MCF 10A (cell line): ENCODE measurements at regions not wholly inside any gene's neighbourhood (a gene's known extent, or its start where the extent isn't known, plus 50 kb on each side); places are given as distances from the start of the nearest gene placed in this dataset.

Experiments used
- BruUV-seq: library from RNA; stranded (reverse); fragments of 400-500 nt; replicated peaks from 2 replicates; lab custom pipeline; 2021; lab: Mats Ljungman, UMichigan
- CTCF ChIA-PET: fragments of 300-600 bp; sonication (Branson Sonifier 250); formaldehyde crosslinking; extraction: SDS; loops from one replicate; lab custom pipeline; 2021; ENCODE audit warnings: antibody characterized with exemption, inconsistent platforms; lab: Yijun Ruan, JAX
- POLR2A ChIA-PET: fragments of 300-600, 350-650 bp; sonication (Branson Sonifier 250); formaldehyde crosslinking; extraction: SDS; loops from one replicate; lab custom pipeline; 2020; ENCODE audit warnings: antibody characterized with exemption, inconsistent platforms; lab: Yijun Ruan, JAX
- DNase-seq: peaks from one replicate; pipeline ENCODE4 v3.0.0-alpha.2; 2018; ENCODE audit not compliant: unreplicated experiment
- H3K27ac Mint-ChIP-seq: one replicate; pipeline ENCODE4 v1.8.0; 2022; ENCODE audit warnings: mild to moderate bottlenecking, low read depth, mixed read lengths; ENCODE audit not compliant: unreplicated experiment
- H3K27me3 Mint-ChIP-seq: one replicate; pipeline ENCODE4 v1.8.0; 2022; ENCODE audit warnings: mixed read lengths; ENCODE audit not compliant: insufficient read depth, unreplicated experiment
- H3K36me3 Mint-ChIP-seq: one replicate; pipeline ENCODE4 v1.8.0; 2022; ENCODE audit warnings: mild to moderate bottlenecking, moderate library complexity, mixed read lengths; ENCODE audit not compliant: insufficient read depth, unreplicated experiment
- H3K4me1 Mint-ChIP-seq: one replicate; pipeline ENCODE4 v1.8.0; 2022; ENCODE audit warnings: mixed read lengths; ENCODE audit not compliant: insufficient read depth, unreplicated experiment
- H3K4me3 Mint-ChIP-seq: one replicate; pipeline ENCODE4 v1.8.0; 2022; ENCODE audit warnings: mild to moderate bottlenecking, moderate library complexity, mixed read lengths; ENCODE audit not compliant: unreplicated experiment
- H3K9me3 Mint-ChIP-seq: one replicate; pipeline ENCODE4 v1.8.0; 2022; ENCODE audit warnings: mixed read lengths; ENCODE audit not compliant: unreplicated experiment
- CTCF ChIP-seq: fragments of 200-600 bp; IDR thresholded peaks from one replicate; pipeline ENCODE4 v1.8.0; 2022; ENCODE audit warnings: antibody characterized with exemption, mild to moderate bottlenecking; ENCODE audit not compliant: unreplicated experiment
- intact Hi-C: fragments of 100-400 bp; cut with micrococcal nuclease; formaldehyde crosslinking; loops from 2 replicates; pipeline ENCODE4 v1.14.1; 2022

- no peaks in the 10 kb centered on the region for H3K4me1 Mint-ChIP-seq
- no peak for DNase-seq
- H3K27me3 Mint-ChIP-seq = no peaks in the 10 kb centered on the region
- H3K9me3 Mint-ChIP-seq = no peaks in the 10 kb centered on the region
- ChIA-PET POLR2A (no interaction called here), CTCF (interaction anchor here (2.1 kb wide), 1 partner anchor 43 kb away, joined by 4 read pairs; no protein-coding TSS in a partner anchor)
- H3K4me3 Mint-ChIP-seq = no peak overlapping the region
- no TSS peak for BruUV-seq
- no peak overlapping the region for H3K27ac Mint-ChIP-seq
- TF ChIP-seq CTCF = no peak
- intact Hi-C loops = no loop called here
- no peaks in the 10 kb centered on the region for H3K36me3 Mint-ChIP-seq
These were observed 480.0 kb upstream of the HS6ST1 start for GRCh38 chr2:128798502-128799283.

- H3K4me1 Mint-ChIP-seq = no peaks in the 10 kb centered on the region
- no peak overlapping the region for H3K27ac Mint-ChIP-seq
- ChIA-PET POLR2A (no interaction called here), CTCF (interaction anchor here (0.6 kb wide), 1 partner anchor 329 kb away, joined by 3 read pairs; no protein-coding TSS in a partner anchor)
- H3K36me3 Mint-ChIP-seq = no peaks in the 10 kb centered on the region
- H3K9me3 Mint-ChIP-seq = no peaks in the 10 kb centered on the region
- no TSS peak for BruUV-seq
- no peak overlapping the region for H3K4me3 Mint-ChIP-seq
- intact Hi-C loops = no loop called here
- DNase-seq = no peak
- TF ChIP-seq CTCF = no peak
- no peaks in the 10 kb centered on the region for H3K27me3 Mint-ChIP-seq
These were observed 480.6 kb upstream of the HS6ST1 start for GRCh38 chr2:128799284-128799552.

GRCh38 chr2:128799730-128800129 lies 481.1 kb upstream of the HS6ST1 start:
- intact Hi-C loops = no loop called here
- H3K27ac Mint-ChIP-seq = no peak overlapping the region
- H3K36me3 Mint-ChIP-seq = no peaks in the 10 kb centered on the region
- H3K4me1 Mint-ChIP-seq = peaks cover under 1% of the 10 kb centered on the region
- BruUV-seq = no TSS peak
- POLR2A ChIA-PET = no interaction called here
- no peak for TF ChIP-seq CTCF
- no peaks in the 10 kb centered on the region for H3K27me3 Mint-ChIP-seq
- CTCF ChIA-PET = interaction anchor here (0.6 kb wide), 1 partner anchor 329 kb away, joined by 3 read pairs; no protein-coding TSS in a partner anchor
- H3K4me3 Mint-ChIP-seq = no peak overlapping the region
- no peak for DNase-seq
- no peaks in the 10 kb centered on the region for H3K9me3 Mint-ChIP-seq

- H3K27me3 Mint-ChIP-seq = no peaks in the 10 kb centered on the region
- intact Hi-C loops = no loop called here
- CTCF ChIA-PET = no interaction called here
- no peak overlapping the region for H3K4me3 Mint-ChIP-seq
- POLR2A ChIA-PET = no interaction called here
- no peak for TF ChIP-seq CTCF
- no TSS peak for BruUV-seq
- H3K9me3 Mint-ChIP-seq = no peaks in the 10 kb centered on the region
- H3K36me3 Mint-ChIP-seq = no peaks in the 10 kb centered on the region
- H3K4me1 Mint-ChIP-seq = peaks cover 19% of the 10 kb centered on the region
- DNase-seq = no peak
- no peak overlapping the region for H3K27ac Mint-ChIP-seq
These were observed 482.9 kb upstream of the HS6ST1 start for GRCh38 chr2:128801576-128801975.
